ENCODE measurements at regions not wholly inside any gene's neighbourhood (a gene's known extent, or its start where the extent isn't known, plus 50 kb on each side); places are given as distances from the start of the nearest gene placed in this dataset.

DNA sequence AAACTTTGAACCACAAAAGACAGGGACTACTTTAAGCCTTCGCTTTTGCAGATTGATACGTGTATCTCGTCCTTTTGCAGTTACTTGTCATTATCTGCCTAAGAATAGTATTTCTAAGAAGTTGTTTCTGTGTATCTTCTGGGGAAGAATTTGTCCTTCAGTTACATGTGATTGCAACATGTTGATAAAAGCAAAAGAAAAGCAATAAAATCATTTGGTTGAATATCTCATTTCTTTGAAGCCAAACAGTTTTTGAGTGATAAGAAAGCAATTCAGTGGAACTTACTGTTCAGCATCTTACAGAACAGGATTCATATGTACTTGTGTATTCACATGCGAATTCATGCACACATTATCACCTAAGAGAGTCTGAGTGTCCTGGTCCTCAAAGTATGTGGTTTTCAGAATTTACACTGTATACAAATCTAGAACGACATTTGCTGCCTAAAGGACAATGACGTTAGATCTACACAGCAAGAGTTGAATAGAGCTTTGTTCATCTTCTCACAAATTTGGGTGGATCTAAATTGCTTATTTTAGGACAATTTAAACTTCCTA is 66.7 kb upstream of the MRPS6 start:
- Mint-ChIP-seq H3K27ac (no peak overlapping the region), H3K4me1 (ENCODE audit: low read depth) (no peaks in the 10 kb centered on the region), H3K9me3 (peaks cover 7% of the 10 kb centered on the region), H3K27me3 (no peaks in the 10 kb centered on the region), H3K36me3 (ENCODE audit: low read depth) (peaks cover 5% of the 10 kb centered on the region), H3K4me3 (no peak overlapping the region)
- ChIA-PET POLR2A (interaction anchor here (1.0 kb wide), 1 partner anchor 58 kb away, joined by 3 read pairs; no protein-coding TSS in a partner anchor), CTCF (no interaction called here)
- intact Hi-C loops (cut with DNase I, micrococcal nuclease): no loop called here
- TF ChIP-seq, protein P1, sequence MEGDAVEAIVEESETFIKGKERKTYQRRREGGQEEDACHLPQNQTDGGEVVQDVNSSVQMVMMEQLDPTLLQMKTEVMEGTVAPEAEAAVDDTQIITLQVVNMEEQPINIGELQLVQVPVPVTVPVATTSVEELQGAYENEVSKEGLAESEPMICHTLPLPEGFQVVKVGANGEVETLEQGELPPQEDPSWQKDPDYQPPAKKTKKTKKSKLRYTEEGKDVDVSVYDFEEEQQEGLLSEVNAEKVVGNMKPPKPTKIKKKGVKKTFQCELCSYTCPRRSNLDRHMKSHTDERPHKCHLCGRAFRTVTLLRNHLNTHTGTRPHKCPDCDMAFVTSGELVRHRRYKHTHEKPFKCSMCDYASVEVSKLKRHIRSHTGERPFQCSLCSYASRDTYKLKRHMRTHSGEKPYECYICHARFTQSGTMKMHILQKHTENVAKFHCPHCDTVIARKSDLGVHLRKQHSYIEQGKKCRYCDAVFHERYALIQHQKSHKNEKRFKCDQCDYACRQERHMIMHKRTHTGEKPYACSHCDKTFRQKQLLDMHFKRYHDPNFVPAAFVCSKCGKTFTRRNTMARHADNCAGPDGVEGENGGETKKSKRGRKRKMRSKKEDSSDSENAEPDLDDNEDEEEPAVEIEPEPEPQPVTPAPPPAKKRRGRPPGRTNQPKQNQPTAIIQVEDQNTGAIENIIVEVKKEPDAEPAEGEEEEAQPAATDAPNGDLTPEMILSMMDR (IDR thresholded peaks at IDR 0.05): no peak
- Histone ChIP-seq H3K4me3 (ENCODE audit: low read length) (no peak overlapping the region), H3K36me3 (ENCODE audit: insufficient read depth, low read length) (no peaks in the 10 kb centered on the region), H3K27me3 (ENCODE audit: control insufficient read depth in 1 of 2, insufficient read depth in 2 of 2, low read length in 2 of 2) (no peaks in the 10 kb centered on the region), H3K4me1 (ENCODE audit: insufficient read depth, low read length) (peaks cover 4% of the 10 kb centered on the region), H3K9me3 (ENCODE audit: control insufficient read depth in 1 of 2, insufficient read depth in 1 of 2, low read length in 2 of 2) (peaks cover 11 to 15% of the 10 kb centered on the region in 2 experiments), H3K27ac (ENCODE audit: low read depth in 1 of 2, low read length in 2 of 2) (no peak overlapping the region)
- ATAC-seq (ENCODE audit: poor library complexity): no peak
- no peak for DNase-seq

DNA sequence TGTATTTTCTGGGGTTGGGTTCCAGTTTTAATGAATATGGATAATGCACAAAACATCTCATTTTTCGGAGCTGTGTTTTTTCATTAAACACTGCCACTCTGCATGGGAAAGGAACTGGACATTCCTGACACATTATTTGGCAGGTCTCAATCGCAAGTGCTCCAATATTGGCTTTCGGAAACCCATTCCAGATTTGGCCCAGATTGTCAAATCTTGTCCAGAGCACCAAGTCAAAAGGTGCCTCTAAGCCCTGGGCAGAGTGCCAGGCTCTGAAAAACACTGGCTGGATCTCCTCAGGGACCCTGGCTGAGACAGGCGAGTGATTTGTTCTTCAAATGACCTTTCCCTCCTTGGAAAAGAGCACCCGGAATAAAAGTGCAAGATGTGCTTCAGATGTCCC is 68.4 kb upstream of the MRPS6 start:
- H3K9me3 Mint-ChIP-seq: peaks cover 3% of the 10 kb centered on the region
- intact Hi-C loops (cut with DNase I, micrococcal nuclease): no loop called here
- H3K4me1 Mint-ChIP-seq (ENCODE audit: low read depth): no peaks in the 10 kb centered on the region
- Histone ChIP-seq H3K27me3 (ENCODE audit: control insufficient read depth in 1 of 2, insufficient read depth in 2 of 2, low read length in 2 of 2) (no peaks in the 10 kb centered on the region), H3K4me3 (ENCODE audit: low read length) (no peak overlapping the region), H3K9me3 (ENCODE audit: control insufficient read depth in 1 of 2, insufficient read depth in 1 of 2, low read length in 2 of 2) (peaks cover 4 to 6% of the 10 kb centered on the region in 2 experiments), H3K36me3 (ENCODE audit: insufficient read depth, low read length) (no peaks in the 10 kb centered on the region), H3K4me1 (ENCODE audit: insufficient read depth, low read length) (peaks cover 4% of the 10 kb centered on the region), H3K27ac (ENCODE audit: low read depth in 1 of 2, low read length in 2 of 2) (no peak overlapping the region)
- DNase-seq: no peak
- ATAC-seq (ENCODE audit: poor library complexity): no peak
- ChIA-PET POLR2A (no interaction called here), CTCF (no interaction called here)
- H3K4me3 Mint-ChIP-seq: no peak overlapping the region
- H3K27me3 Mint-ChIP-seq: no peaks in the 10 kb centered on the region
- no peak overlapping the region for H3K27ac Mint-ChIP-seq
- TF ChIP-seq, protein P1 (IDR thresholded peaks at IDR 0.05): no peak
- no peaks in the 10 kb centered on the region for H3K36me3 Mint-ChIP-seq (ENCODE audit: low read depth)

DNA sequence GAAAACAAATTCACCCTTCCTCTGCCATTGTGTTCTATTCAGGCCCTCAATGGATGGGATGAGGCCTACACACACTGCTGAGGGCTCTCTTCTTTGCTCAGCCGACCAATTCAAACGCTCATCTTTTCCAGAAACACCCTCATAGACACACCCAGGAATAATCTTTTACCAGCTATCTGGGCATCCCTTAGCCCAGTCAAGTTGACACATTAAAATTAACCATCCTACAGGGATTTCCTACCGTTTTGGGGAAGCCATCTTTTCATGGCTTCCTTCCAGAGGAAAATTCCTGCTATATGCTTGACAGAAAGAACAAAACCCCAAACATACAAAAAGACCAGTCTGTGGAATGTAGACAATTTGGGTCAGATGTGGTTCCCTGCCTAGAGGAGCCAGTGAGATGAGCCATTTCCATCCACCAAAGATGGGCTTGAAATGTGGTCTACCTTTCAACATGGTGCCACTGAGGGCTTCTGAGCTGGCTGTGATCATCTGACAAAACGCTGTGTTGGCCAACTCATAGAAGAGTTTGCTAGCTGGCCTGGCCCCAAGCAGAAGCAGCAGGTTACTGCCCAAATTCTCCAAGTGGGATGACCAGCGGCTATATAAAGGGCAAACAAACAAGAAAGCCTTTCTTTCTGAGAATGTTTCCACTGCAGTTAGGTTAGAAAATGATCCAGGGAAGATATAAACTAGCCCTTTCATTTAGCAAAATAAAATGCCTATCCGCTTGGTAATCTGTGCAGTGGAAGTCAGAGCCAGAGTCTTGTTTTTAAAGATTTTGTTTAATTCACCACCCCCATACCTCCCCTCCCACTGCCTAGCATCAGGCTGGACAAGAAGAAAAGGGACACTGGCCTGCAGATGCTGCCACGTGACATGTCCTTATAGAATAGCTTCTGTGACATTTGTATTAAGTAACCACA is 69.1 kb upstream of the MRPS6 start:
- H3K9me3 ChIP-seq (ENCODE audit: control insufficient read depth in 1 of 2, insufficient read depth in 1 of 2, low read length in 2 of 2): peaks cover under 1 to 4% of the 10 kb centered on the region in 2 experiments
- no peaks in the 10 kb centered on the region for H3K27me3 ChIP-seq (ENCODE audit: control insufficient read depth in 1 of 2, insufficient read depth in 2 of 2, low read length in 2 of 2)
- ChIA-PET CTCF (no interaction called here), POLR2A (no interaction called here)
- H3K4me1 Mint-ChIP-seq (ENCODE audit: low read depth): peaks cover 6% of the 10 kb centered on the region
- TF ChIP-seq, protein P1 (IDR thresholded peaks at IDR 0.05): no peak
- H3K4me3 ChIP-seq (ENCODE audit: low read length): no peak overlapping the region
- H3K9me3 Mint-ChIP-seq: peaks cover 3% of the 10 kb centered on the region
- H3K36me3 Mint-ChIP-seq (ENCODE audit: low read depth): no peaks in the 10 kb centered on the region
- no peaks in the 10 kb centered on the region for H3K36me3 ChIP-seq (ENCODE audit: insufficient read depth, low read length)
- H3K27ac ChIP-seq (ENCODE audit: low read depth in 1 of 2, low read length in 2 of 2): no peak overlapping the region
- H3K4me1 ChIP-seq (ENCODE audit: insufficient read depth, low read length): peaks cover under 1% of the 10 kb centered on the region
- intact Hi-C loops (cut with DNase I, micrococcal nuclease): no loop called here
- DNase-seq (no peak), ATAC-seq (ENCODE audit: poor library complexity) (no peak)
- no peak overlapping the region for H3K4me3 Mint-ChIP-seq
- no peaks in the 10 kb centered on the region for H3K27me3 Mint-ChIP-seq
- H3K27ac Mint-ChIP-seq: no peak overlapping the region

Measured in CD4-positive, alpha-beta T cell (primary cell).